H1 (cell line): ENCODE measurements at regions not wholly inside any gene's neighbourhood (a gene's known extent, or its start where the extent isn't known, plus 50 kb on each side); places are given as distances from the start of the nearest gene placed in this dataset.

Experiments
- EGR1 ChIP-seq: IDR thresholded peaks from 2 replicates; pipeline ENCODE4 v1.6.1; 2011; ENCODE audit warnings: low read depth, low read length, borderline replicate concordance
- KDM5A ChIP-seq: fragments of 200-600 bp; IDR thresholded peaks from 2 replicates; pipeline ENCODE4 v1.7.1; 2012; ENCODE audit warnings: mild to moderate bottlenecking, low read length, inconsistent platforms, mixed read lengths
- PHF8 ChIP-seq: fragments of 200-600 bp; sonication (generic); conservative IDR thresholded peaks from 2 replicates; pipeline ENCODE4 v1.7.1; 2012; ENCODE audit warnings: low read depth, mild to moderate bottlenecking, inconsistent platforms, low read length, moderate library complexity
- TAF7 ChIP-seq: optimal IDR thresholded peaks from 2 replicates; pipeline ENCODE3; 2011; ENCODE audit warnings: low read depth, mild to moderate bottlenecking, inconsistent platforms, low read length, moderate library complexity, borderline replicate concordance
- TF ChIP-seq, protein P1 (sequence below): fragments of 300-600 bp; sonication (generic); IDR thresholded peaks from 2 replicates; pipeline ENCODE4 v1.7.1; 2012; ENCODE audit warnings: low read length, moderate library complexity, mild to moderate bottlenecking, inconsistent platforms; ENCODE audit not compliant: insufficient replicate concordance
- TF ChIP-seq, protein P2 (sequence below): IDR thresholded peaks from 2 replicates; pipeline ENCODE4 v1.6.1; 2011; ENCODE audit warnings: low read length, improper control_type of control experiment

DNA sequence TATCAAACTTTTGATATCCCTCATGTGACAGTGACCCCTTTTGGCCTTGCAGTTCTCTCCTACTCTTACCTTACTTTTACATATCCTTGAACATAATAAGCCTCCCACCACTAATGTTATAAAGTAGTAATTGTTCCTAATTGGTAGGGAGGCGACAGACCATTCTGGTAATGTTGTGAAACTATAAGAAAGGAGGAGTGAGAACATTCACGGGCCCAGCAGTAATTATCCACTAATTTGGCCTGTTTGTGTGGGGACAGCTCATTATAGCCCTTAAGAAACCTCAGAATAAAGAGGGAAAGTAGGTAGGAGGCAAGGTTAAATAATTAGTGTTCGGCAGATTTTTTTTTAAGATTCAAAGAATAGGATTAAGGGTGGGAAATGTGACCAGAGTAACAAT, 1046.5 kb upstream of the ARRDC3 start (continued):
- TF ChIP-seq, protein P1, sequence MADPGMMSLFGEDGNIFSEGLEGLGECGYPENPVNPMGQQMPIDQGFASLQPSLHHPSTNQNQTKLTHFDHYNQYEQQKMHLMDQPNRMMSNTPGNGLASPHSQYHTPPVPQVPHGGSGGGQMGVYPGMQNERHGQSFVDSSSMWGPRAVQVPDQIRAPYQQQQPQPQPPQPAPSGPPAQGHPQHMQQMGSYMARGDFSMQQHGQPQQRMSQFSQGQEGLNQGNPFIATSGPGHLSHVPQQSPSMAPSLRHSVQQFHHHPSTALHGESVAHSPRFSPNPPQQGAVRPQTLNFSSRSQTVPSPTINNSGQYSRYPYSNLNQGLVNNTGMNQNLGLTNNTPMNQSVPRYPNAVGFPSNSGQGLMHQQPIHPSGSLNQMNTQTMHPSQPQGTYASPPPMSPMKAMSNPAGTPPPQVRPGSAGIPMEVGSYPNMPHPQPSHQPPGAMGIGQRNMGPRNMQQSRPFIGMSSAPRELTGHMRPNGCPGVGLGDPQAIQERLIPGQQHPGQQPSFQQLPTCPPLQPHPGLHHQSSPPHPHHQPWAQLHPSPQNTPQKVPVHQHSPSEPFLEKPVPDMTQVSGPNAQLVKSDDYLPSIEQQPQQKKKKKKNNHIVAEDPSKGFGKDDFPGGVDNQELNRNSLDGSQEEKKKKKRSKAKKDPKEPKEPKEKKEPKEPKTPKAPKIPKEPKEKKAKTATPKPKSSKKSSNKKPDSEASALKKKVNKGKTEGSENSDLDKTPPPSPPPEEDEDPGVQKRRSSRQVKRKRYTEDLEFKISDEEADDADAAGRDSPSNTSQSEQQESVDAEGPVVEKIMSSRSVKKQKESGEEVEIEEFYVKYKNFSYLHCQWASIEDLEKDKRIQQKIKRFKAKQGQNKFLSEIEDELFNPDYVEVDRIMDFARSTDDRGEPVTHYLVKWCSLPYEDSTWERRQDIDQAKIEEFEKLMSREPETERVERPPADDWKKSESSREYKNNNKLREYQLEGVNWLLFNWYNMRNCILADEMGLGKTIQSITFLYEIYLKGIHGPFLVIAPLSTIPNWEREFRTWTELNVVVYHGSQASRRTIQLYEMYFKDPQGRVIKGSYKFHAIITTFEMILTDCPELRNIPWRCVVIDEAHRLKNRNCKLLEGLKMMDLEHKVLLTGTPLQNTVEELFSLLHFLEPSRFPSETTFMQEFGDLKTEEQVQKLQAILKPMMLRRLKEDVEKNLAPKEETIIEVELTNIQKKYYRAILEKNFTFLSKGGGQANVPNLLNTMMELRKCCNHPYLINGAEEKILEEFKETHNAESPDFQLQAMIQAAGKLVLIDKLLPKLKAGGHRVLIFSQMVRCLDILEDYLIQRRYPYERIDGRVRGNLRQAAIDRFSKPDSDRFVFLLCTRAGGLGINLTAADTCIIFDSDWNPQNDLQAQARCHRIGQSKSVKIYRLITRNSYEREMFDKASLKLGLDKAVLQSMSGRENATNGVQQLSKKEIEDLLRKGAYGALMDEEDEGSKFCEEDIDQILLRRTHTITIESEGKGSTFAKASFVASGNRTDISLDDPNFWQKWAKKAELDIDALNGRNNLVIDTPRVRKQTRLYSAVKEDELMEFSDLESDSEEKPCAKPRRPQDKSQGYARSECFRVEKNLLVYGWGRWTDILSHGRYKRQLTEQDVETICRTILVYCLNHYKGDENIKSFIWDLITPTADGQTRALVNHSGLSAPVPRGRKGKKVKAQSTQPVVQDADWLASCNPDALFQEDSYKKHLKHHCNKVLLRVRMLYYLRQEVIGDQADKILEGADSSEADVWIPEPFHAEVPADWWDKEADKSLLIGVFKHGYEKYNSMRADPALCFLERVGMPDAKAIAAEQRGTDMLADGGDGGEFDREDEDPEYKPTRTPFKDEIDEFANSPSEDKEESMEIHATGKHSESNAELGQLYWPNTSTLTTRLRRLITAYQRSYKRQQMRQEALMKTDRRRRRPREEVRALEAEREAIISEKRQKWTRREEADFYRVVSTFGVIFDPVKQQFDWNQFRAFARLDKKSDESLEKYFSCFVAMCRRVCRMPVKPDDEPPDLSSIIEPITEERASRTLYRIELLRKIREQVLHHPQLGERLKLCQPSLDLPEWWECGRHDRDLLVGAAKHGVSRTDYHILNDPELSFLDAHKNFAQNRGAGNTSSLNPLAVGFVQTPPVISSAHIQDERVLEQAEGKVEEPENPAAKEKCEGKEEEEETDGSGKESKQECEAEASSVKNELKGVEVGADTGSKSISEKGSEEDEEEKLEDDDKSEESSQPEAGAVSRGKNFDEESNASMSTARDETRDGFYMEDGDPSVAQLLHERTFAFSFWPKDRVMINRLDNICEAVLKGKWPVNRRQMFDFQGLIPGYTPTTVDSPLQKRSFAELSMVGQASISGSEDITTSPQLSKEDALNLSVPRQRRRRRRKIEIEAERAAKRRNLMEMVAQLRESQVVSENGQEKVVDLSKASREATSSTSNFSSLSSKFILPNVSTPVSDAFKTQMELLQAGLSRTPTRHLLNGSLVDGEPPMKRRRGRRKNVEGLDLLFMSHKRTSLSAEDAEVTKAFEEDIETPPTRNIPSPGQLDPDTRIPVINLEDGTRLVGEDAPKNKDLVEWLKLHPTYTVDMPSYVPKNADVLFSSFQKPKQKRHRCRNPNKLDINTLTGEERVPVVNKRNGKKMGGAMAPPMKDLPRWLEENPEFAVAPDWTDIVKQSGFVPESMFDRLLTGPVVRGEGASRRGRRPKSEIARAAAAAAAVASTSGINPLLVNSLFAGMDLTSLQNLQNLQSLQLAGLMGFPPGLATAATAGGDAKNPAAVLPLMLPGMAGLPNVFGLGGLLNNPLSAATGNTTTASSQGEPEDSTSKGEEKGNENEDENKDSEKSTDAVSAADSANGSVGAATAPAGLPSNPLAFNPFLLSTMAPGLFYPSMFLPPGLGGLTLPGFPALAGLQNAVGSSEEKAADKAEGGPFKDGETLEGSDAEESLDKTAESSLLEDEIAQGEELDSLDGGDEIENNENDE: no peak
- TF ChIP-seq EGR1 (no peak), TAF7 (no peak), KDM5A (no peak), PHF8 (no peak)
- TF ChIP-seq, protein P2, sequence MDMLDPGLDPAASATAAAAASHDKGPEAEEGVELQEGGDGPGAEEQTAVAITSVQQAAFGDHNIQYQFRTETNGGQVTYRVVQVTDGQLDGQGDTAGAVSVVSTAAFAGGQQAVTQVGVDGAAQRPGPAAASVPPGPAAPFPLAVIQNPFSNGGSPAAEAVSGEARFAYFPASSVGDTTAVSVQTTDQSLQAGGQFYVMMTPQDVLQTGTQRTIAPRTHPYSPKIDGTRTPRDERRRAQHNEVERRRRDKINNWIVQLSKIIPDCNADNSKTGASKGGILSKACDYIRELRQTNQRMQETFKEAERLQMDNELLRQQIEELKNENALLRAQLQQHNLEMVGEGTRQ: no peak
